Loucy (cell line): ENCODE measurements at regions not wholly inside any gene's neighbourhood (a gene's known extent, or its start where the extent isn't known, plus 50 kb on each side); places are given as distances from the start of the nearest gene placed in this dataset.
"Not testable (repeated sequence)": the region's sequence is repeated elsewhere in the genome, so short reads cannot be mapped to it uniquely, and the experiment has no call there.

Experiments
- H2AFZ ChIP-seq: fragments of 200-600 bp; sonication (generic); 2 replicates; pipeline ENCODE4 v1.6.0; 2016; ENCODE audit warnings: antibody characterized with exemption, mild to moderate bottlenecking, low read length, moderate library complexity
- H3F3A ChIP-seq: fragments of 200-600 bp; 2 replicates; pipeline ENCODE4 v1.6.0; 2016; ENCODE audit warnings: antibody characterized with exemption, low read depth, mild to moderate bottlenecking
- H3K27me3 ChIP-seq: fragments of 200-600 bp; sonication (generic); 2 replicates; pipeline ENCODE4 v1.6.1; 2014; ENCODE audit warnings: low read length, mild to moderate bottlenecking; ENCODE audit not compliant: insufficient read depth, poor library complexity, severe bottlenecking
- H3K36me3 ChIP-seq: fragments of 200-600 bp; sonication (generic); 2 replicates; pipeline ENCODE4 v1.6.1; 2016; ENCODE audit warnings: low read length; ENCODE audit not compliant: insufficient read depth
- H3K4me1 ChIP-seq: fragments of 200-600 bp; sonication (generic); 2 replicates; pipeline ENCODE4 v1.5.1; 2014; ENCODE audit warnings: low read length, mild to moderate bottlenecking; ENCODE audit not compliant: insufficient read depth, poor library complexity, severe bottlenecking
- H3K4me2 ChIP-seq: fragments of 200-600 bp; sonication (generic); 2 replicates; pipeline ENCODE4 v1.6.0; 2014; ENCODE audit warnings: antibody characterized with exemption, low read length, low read depth, mild to moderate bottlenecking; ENCODE audit not compliant: poor library complexity, severe bottlenecking
- H3K4me3 ChIP-seq: fragments of 200-600 bp; sonication (generic); 2 replicates; pipeline ENCODE4 v1.5.1; 2014; ENCODE audit warnings: low read length, mild to moderate bottlenecking, mixed read lengths; ENCODE audit not compliant: poor library complexity, severe bottlenecking
- H3K79me2 ChIP-seq: fragments of 200-600 bp; sonication (generic); 2 replicates; pipeline ENCODE4 v1.6.1; 2014; ENCODE audit warnings: low read length; ENCODE audit not compliant: insufficient read depth
- H3K9ac ChIP-seq: fragments of 200-600 bp; sonication (generic); 2 replicates; pipeline ENCODE4 v1.6.0; 2014; ENCODE audit warnings: mild to moderate bottlenecking, low read depth, low read length, moderate library complexity; ENCODE audit not compliant: poor library complexity, severe bottlenecking
- H3K9me2 ChIP-seq: fragments of 200-600 bp; sonication (generic); replicated peaks from 2 replicates; pipeline ENCODE4 v1.6.1; 2016; ENCODE audit warnings: low read depth, low read length, mixed read lengths
- H3K9me3 ChIP-seq: fragments of 200-600 bp; sonication (generic); 2 replicates; pipeline ENCODE4 v1.6.1; 2014; ENCODE audit warnings: mild to moderate bottlenecking, antibody characterized with exemption, low read length, low read depth; ENCODE audit not compliant: insufficient read depth
- H4K20me1 ChIP-seq: fragments of 200-600 bp; sonication (generic); 2 replicates; pipeline ENCODE4 v1.6.0; 2014; ENCODE audit warnings: antibody characterized with exemption, low read length, mild to moderate bottlenecking; ENCODE audit not compliant: insufficient read depth, poor library complexity, severe bottlenecking
- EZH2phosphoT487 ChIP-seq: fragments of 200-600 bp; IDR thresholded peaks from 2 replicates; pipeline ENCODE4 v1.6.1; 2018; ENCODE audit warnings: antibody characterized with exemption, mild to moderate bottlenecking, moderate library complexity, borderline replicate concordance
- TF ChIP-seq, protein P1 (sequence below): fragments of 200-600 bp; sonication (generic); conservative IDR thresholded peaks from 2 replicates; pipeline ENCODE4 v1.5.1; 2014; ENCODE audit warnings: mild to moderate bottlenecking, antibody characterized with exemption, low read length

DNA sequence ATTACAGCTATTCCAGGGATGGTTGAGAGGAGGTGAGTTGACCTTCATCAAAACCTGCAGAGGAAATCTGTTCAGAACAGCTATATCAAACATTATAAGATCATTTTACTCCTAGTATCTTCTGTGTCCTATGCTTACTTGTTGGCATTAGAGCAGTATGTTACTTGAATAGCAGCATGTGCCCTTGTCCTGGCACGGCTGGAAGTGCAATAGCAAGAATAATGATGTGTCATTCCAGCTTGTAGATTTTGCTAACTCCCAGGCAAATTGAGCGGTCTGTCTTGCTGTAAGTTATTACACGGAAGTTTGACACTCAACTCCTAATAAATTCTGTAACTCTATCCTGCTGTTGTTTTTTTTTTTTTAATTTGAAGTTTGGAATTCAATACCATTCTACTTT is 385.5 kb downstream of the TENT5A start:
- no peak overlapping the region for H3K9ac ChIP-seq
- H3K4me1 ChIP-seq = no peaks in the 10 kb centered on the region
- no peaks in the 10 kb centered on the region for H3K9me2 ChIP-seq
- no peaks in the 10 kb centered on the region for H3K27me3 ChIP-seq
- no peaks in the 10 kb centered on the region for H4K20me1 ChIP-seq
- H2AFZ ChIP-seq = no peak overlapping the region
- no peaks in the 10 kb centered on the region for H3K79me2 ChIP-seq
- H3K36me3 ChIP-seq = no peaks in the 10 kb centered on the region
- H3F3A ChIP-seq = no peaks in the 10 kb centered on the region
- TF ChIP-seq, protein P1, sequence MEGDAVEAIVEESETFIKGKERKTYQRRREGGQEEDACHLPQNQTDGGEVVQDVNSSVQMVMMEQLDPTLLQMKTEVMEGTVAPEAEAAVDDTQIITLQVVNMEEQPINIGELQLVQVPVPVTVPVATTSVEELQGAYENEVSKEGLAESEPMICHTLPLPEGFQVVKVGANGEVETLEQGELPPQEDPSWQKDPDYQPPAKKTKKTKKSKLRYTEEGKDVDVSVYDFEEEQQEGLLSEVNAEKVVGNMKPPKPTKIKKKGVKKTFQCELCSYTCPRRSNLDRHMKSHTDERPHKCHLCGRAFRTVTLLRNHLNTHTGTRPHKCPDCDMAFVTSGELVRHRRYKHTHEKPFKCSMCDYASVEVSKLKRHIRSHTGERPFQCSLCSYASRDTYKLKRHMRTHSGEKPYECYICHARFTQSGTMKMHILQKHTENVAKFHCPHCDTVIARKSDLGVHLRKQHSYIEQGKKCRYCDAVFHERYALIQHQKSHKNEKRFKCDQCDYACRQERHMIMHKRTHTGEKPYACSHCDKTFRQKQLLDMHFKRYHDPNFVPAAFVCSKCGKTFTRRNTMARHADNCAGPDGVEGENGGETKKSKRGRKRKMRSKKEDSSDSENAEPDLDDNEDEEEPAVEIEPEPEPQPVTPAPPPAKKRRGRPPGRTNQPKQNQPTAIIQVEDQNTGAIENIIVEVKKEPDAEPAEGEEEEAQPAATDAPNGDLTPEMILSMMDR = no peak
- TF ChIP-seq EZH2phosphoT487 = no peak
- no peak overlapping the region for H3K4me2 ChIP-seq
- no peaks in the 10 kb centered on the region for H3K9me3 ChIP-seq
- H3K4me3 ChIP-seq = no peak overlapping the region

DNA sequence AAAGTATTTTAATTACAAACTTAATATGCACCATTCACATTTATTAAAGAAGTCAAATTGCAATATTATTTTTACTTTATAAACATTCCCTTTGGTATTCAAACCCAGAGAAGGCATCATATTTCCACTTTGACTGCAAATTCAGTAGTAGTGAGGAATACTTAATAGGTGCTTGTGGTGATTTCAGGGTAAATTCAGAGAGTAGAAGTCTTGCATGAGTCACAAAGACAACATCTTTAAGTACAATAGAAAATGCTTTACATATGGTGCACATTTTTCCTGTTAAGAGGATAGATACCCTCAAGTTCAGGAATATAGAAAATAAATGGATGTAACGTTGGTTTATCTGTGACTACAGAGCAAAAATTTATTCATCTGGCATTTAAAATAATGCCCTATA is 390.2 kb downstream of the TENT5A start:
- Histone ChIP-seq H3K36me3 (no peaks in the 10 kb centered on the region), H3K4me2 (no peak overlapping the region), H4K20me1 (no peaks in the 10 kb centered on the region), H3K79me2 (no peaks in the 10 kb centered on the region), H3K9me3 (no peaks in the 10 kb centered on the region), H3K9me2 (no peaks in the 10 kb centered on the region), H3K4me3 (no peak overlapping the region), H3F3A (no peaks in the 10 kb centered on the region), H3K4me1 (no peaks in the 10 kb centered on the region), H3K9ac (no peak overlapping the region), H2AFZ (no peak overlapping the region), H3K27me3 (no peaks in the 10 kb centered on the region)
- TF ChIP-seq, protein P1 = no peak
- TF ChIP-seq EZH2phosphoT487 = no peak

DNA sequence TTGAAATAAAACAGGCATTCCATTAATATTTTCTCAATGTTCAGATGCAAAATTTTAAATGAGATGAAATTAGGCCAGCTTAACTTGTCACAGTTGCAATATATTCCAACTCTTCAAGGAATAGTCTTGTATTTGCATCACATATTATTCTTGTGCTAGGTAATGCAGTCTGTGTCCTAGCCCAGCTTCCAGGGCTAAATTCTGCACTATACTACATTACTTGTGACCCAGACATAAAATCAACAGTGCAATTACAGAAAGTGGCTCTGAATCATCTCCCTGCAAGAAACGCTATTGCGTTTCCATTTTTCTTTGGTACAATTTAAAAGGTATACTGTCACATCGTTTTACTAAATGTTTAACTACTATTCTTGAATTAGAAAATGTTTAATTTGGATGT is 399.2 kb downstream of the TENT5A start:
- Histone ChIP-seq H3K27me3 (no peaks in the 10 kb centered on the region), H3K36me3 (no peaks in the 10 kb centered on the region), H3K9ac (no peak overlapping the region), H3K79me2 (no peaks in the 10 kb centered on the region), H3K9me3 (no peaks in the 10 kb centered on the region), H4K20me1 (no peaks in the 10 kb centered on the region), H3K4me2 (no peak overlapping the region), H2AFZ (no peak overlapping the region), H3K9me2 (no peaks in the 10 kb centered on the region), H3K4me1 (no peaks in the 10 kb centered on the region), H3K4me3 (no peak overlapping the region), H3F3A (no peaks in the 10 kb centered on the region)
- TF ChIP-seq, protein P1 = no peak
- no peak for TF ChIP-seq EZH2phosphoT487

DNA sequence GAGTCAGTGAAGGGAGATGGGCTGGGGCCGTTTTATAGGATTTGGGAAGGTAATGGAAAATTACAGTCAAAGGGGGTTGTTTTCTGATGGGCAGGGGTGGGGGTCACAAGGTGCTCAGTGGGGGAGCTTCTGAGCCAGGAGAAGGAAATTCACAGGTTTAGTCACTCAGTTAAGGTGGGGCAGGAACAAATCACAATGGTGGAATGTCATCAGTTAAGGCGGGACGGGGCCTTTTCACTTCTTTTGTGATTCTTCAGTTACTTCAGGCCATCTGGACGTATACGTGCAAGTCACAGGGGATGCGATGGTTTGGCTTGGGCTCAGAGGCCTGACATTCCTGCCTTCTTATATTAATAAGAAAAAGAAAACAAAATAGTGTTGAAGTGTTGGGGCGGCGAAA is 408.5 kb downstream of the TENT5A start:
- not testable (repeated sequence) for H3F3A ChIP-seq, H3K4me3 ChIP-seq, H3K4me2 ChIP-seq, H4K20me1 ChIP-seq, H3K9me2 ChIP-seq, H3K9me3 ChIP-seq, H3K27me3 ChIP-seq, H3K79me2 ChIP-seq, H3K9ac ChIP-seq, H3K4me1 ChIP-seq, H3K36me3 ChIP-seq, H2AFZ ChIP-seq
